Upper lobe of left lung (tissue), 4 donors: ENCODE measurements at regions not wholly inside any gene's neighbourhood (a gene's known extent, or its start where the extent isn't known, plus 50 kb on each side); places are given as distances from the start of the nearest gene placed in this dataset.

Experiments
- CTCF ChIP-seq, 6 experiments: fragments of 450-650 bp in 4 of 6; fragments of 200-600 bp in 2 of 6; sonication (generic) in 2 of 6; IDR thresholded peaks; one replicate each; pipeline ENCODE4 v1.5.1; 2016 to 2019; ENCODE audit warnings: antibody characterized with exemption in 6 of 6
- EP300 ChIP-seq, 4 donors: sonication (generic); formaldehyde crosslinking; IDR thresholded peaks; one replicate each; pipeline ENCODE4 v1.5.1; 2017; ENCODE audit warnings: antibody characterized with exemption in 4 of 4, control low read depth in 2 of 4

- TF ChIP-seq CTCF (IDR thresholded peaks at IDR 0.05): no peak
- no peak for TF ChIP-seq EP300 (IDR thresholded peaks at IDR 0.05)
Observed at GRCh38 chr2:177064422-177064821, 148.2 kb upstream of the HNRNPA3 start.
